ENCODE measurements at regions not wholly inside any gene's neighbourhood (a gene's known extent, or its start where the extent isn't known, plus 50 kb on each side); places are given as distances from the start of the nearest gene placed in this dataset.
"Not testable (repeated sequence)": the region's sequence is repeated elsewhere in the genome, so short reads cannot be mapped to it uniquely, and the experiment has no call there.

- no peak for DNase-seq
These were observed 307.3 kb downstream of the RAPGEF2 start for GRCh38 chr4:159410076-159410777.

- no peak for DNase-seq
These were observed 308.0 kb downstream of the RAPGEF2 start for GRCh38 chr4:159410891-159411290.

- no peak for DNase-seq
These were observed 310.5 kb downstream of the RAPGEF2 start for GRCh38 chr4:159413306-159413943.

GRCh38 chr4:159414305-159414704 lies 311.4 kb downstream of the RAPGEF2 start:
- no peak for DNase-seq

GRCh38 chr4:159416073-159416472 lies 313.2 kb downstream of the RAPGEF2 start:
- no peak for DNase-seq

- no peak for DNase-seq
These were observed 314.1 kb downstream of the RAPGEF2 start for GRCh38 chr4:159416996-159417395.

- DNase-seq = no peak
These were observed 317.5 kb downstream of the RAPGEF2 start for GRCh38 chr4:159420162-159421057.

GRCh38 chr4:159421058-159421419 lies 318.2 kb downstream of the RAPGEF2 start:
- not testable (repeated sequence) for DNase-seq

GRCh38 chr4:159422019-159422418 lies 319.1 kb downstream of the RAPGEF2 start:
- no peak for DNase-seq

GRCh38 chr4:159422626-159423025 lies 319.7 kb downstream of the RAPGEF2 start:
- DNase-seq = no peak

GRCh38 chr4:159425737-159426305 lies 322.9 kb downstream of the RAPGEF2 start:
- no peak for DNase-seq

GRCh38 chr4:159428293-159428692 lies 325.4 kb downstream of the RAPGEF2 start:
- DNase-seq = no peak

- DNase-seq = no peak
These were observed 326.3 kb downstream of the RAPGEF2 start for GRCh38 chr4:159428975-159429692.

GRCh38 chr4:159429693-159430035 lies 326.8 kb downstream of the RAPGEF2 start:
- DNase-seq = no peak

- no peak for DNase-seq
These were observed 328.0 kb downstream of the RAPGEF2 start for GRCh38 chr4:159430896-159431295.

GRCh38 chr4:159432436-159432835 lies 329.6 kb downstream of the RAPGEF2 start:
- no peak for DNase-seq

GRCh38 chr4:159433337-159433736 lies 330.5 kb downstream of the RAPGEF2 start:
- DNase-seq = no peak

- DNase-seq = no peak
These were observed 331.4 kb downstream of the RAPGEF2 start for GRCh38 chr4:159434114-159434870.

GRCh38 chr4:159434871-159435241 lies 332.0 kb downstream of the RAPGEF2 start:
- no peak for DNase-seq

GRCh38 chr4:159435561-159436023 lies 332.7 kb downstream of the RAPGEF2 start:
- DNase-seq = no peak

- no peak for DNase-seq
These were observed 341.1 kb downstream of the RAPGEF2 start for GRCh38 chr4:159443975-159444374.

GRCh38 chr4:159444678-159445077 lies 341.8 kb downstream of the RAPGEF2 start:
- DNase-seq = no peak

All from NCI-H524 (cell line).